Endometrial microvascular endothelial cells (primary cell): ENCODE measurements at regions not wholly inside any gene's neighbourhood (a gene's known extent, or its start where the extent isn't known, plus 50 kb on each side); places are given as distances from the start of the nearest gene placed in this dataset.
"Not testable (repeated sequence)": the region's sequence is repeated elsewhere in the genome, so short reads cannot be mapped to it uniquely, and the experiment has no call there.

ENCODE experiments used
- in situ Hi-C: cut with HindIII; loops from 2 replicates; pipeline ENCODE4 v1.10.0; 2017; ENCODE audit warnings: low sequenced_read_pairs, low pct_unique_long_range_greater_than_20kb; ENCODE audit errors: inconsistent ontology term

DNA sequence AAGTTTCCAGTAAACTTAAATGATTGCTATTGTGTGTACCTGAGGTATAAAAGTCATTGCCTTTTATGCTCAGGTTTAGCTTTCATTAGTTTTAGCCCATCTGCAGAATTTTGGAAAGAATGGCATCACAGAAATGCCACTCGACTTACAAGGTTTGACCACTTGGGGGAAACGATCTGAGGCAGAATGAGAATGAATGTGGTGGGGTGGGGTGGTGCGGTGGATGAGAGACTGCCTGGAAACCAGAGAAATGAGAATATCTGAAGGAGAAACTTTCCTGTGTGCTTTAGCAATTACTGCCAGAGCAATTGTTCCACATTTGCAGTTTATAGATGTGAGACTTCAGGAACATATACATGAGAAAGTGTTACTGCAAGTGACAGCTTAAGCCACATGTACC, 225.4 kb upstream of the PDE3A start:
- in situ Hi-C loops = no loop called here

DNA sequence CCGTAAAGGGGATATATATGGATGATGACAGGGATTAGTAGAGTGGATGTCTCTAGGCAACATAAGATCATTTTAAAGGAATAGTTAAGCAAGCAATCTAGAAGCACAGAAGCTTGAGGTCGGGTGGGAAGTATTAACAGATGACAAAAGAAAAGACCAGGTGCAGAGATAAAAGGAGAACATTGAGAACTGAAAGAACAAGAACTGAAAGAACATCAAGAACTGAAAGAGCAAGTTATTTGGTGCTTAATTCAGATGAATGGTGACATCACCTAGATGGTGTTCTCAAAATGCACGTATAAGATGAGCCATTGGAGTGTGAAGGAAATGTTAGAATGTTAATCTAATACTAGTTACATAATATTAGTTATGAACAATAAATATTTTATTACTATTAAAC, 224.0 kb upstream of the PDE3A start:
- in situ Hi-C loops = no loop called here

- in situ Hi-C loops = no loop called here
Observed at GRCh38 chr12:20148241-20148640, 220.1 kb upstream of the PDE3A start.

DNA sequence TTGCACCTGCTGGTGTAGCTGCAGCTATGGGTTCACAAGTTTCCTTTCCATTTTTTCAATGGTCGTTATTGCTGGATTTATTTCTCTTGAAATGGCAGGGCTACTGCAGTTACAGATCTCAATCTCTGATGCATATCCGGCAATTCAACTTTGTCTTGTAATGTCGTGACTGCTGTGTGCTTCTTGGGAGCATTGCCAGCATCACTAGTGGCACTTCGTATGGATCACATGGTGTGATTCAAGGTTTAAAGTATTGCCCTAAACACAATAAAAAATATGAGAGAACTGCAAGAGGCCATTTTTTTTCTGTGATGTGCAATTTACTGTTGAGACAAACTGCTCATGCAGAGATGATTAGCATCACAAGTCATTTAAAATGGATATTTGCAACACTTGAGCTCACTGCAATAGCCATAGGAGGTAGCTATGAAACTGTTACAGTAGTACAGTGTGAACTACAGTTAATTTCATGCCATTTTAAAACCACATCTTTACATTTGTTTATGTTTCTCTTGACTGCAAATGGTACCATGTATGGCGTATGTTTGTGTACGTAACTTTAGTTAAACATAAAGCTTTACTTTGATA, 217.4 kb upstream of the PDE3A start:
- in situ Hi-C loops = no loop called here

GRCh38 chr12:20154052-20154451, 214.3 kb upstream of the PDE3A start:
- in situ Hi-C loops = no loop called here

DNA sequence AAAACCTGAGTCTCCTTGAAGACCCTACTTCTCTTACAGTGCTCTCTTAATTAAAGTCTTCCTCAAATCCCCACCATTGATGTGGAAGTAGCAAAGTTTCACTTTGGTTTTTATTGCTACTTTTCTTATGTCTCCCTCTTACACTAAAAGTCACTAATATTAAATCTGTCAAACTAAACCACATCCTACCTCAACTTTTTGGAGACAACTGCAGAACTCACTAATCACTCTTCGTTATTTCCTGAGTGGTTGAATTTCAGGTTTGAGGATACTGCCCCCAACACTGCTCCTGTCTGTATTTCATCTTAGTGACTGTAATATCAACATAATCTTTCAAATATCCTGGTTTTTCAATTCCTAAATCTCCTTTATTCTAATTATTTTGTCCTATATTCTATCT, 213.0 kb upstream of the PDE3A start:
- in situ Hi-C loops = no loop called here

DNA sequence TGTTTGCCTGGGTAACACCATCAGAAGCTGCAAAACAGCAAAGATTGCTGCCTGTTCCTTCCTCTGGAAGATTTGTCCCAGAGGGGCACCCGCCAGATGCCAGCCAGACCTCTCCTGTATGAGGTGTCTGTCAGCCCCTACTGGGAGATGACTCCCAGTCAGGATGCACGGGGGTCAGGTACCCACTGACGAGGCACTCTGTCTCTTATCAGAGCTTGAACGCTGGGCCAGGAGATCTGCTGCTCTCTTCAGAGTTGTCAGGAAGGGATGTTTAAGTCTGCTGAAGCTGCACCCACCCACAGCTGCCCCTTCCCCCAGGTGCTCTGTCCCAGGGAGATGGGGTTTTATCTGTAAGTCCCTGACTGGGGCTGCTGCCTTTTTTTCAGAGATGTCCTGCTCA, 207.4 kb upstream of the PDE3A start:
- in situ Hi-C loops = not testable (repeated sequence)

- in situ Hi-C loops = no loop called here
Observed at GRCh38 chr12:20174528-20175175, 193.7 kb upstream of the PDE3A start.

- in situ Hi-C loops = no loop called here
Observed at GRCh38 chr12:20175704-20176388, 192.5 kb upstream of the PDE3A start.

DNA sequence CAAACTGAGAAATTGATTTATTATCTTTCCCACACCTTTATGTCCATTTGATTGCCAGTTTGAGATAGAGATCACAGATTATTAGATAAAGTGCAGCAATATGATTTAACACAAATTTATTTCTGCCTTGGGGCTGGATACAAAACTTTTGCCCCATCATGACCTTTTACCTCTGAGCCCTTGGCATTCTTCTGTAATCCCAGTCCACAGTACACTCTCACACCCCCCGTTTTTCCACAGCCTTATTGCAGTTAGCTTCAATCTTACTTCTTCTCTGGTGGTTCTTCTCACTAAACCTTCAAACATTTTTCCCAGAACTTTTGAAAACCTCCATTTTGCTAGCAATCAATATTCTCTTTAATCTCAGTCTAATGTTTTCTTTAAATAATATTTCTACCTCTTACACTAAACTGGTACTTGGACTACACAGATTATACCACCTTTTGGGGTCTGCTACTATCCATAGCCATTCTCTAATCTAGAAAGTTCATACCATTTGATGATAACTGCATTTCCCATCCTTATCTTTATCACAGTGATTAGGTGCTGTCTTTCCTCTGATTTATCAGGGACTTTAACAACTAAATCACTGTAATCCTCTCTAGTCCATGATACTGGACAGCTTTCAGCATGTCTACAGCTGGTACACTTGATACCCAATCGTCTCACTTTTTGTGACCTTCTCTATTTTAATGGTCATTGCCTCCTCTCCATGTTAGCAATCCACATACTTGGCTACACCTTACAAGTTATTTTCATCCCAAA, 186.7 kb upstream of the PDE3A start:
- in situ Hi-C loops = no loop called here

DNA sequence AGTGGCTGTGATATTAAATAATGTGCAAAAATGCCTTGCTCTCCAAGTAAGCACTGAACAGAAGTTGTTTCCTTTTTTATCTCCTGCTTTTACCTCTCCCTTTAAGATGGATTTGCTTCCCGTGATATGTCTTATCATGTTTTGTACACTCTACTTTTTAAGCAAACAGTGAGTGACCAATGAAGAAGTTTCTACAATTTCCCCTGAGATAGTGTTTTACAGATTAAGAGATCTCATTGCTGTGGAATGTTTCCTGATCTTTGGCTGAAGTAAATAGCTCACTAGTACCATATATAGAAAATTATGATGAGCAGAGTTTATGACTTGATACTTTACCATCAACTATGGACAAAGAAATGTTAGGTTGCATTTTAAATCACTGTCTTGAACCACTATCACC, 184.8 kb upstream of the PDE3A start:
- in situ Hi-C loops = no loop called here

GRCh38 chr12:20184514-20184913, 183.8 kb upstream of the PDE3A start:
- in situ Hi-C loops = no loop called here

DNA sequence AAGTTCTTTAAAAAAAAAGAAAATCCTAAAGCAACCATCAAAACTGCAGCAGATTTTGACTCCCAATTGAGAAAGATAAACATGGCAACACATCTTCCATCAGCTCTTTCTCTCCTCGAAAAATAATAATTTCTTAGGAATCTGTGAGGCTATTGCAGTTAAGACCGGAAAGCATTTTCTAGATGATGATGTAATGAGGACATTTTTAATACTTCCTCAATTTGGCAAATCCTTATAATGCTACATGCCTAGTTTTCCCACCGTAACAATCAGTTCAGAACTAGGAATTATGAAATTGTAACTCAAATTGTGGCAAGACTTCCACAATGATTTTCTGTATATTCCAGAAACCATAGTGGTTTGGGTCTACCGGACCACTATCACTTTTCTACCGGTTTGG, 180.9 kb upstream of the PDE3A start:
- in situ Hi-C loops = no loop called here

GRCh38 chr12:20188930-20189653, 179.2 kb upstream of the PDE3A start:
- in situ Hi-C loops = no loop called here

GRCh38 chr12:20189767-20190166, 178.6 kb upstream of the PDE3A start:
- in situ Hi-C loops = no loop called here

GRCh38 chr12:20194171-20194570, 174.2 kb upstream of the PDE3A start:
- in situ Hi-C loops = no loop called here

- in situ Hi-C loops = no loop called here
Observed at GRCh38 chr12:20196767-20197166, 171.6 kb upstream of the PDE3A start.

DNA sequence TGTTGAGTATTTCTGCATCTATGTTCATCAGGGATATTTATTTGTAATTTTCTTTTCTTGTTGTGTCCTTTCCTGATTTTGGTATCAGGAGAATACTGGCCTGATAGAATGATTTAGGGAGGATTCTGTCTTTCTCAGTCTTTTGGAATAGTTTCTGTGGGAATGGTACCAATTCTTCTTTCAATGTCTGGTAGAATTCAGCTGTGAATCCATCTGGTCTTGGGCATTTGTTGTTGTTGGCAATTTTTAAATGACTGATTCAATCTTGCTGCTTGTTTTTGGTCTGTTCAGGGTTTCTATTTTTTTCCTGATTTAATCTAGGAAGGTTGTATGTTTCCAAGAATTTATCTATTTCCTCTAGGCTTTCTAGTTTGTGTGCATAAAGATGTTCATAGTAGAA, 170.9 kb upstream of the PDE3A start:
- in situ Hi-C loops = no loop called here

- in situ Hi-C loops = no loop called here
Observed at GRCh38 chr12:20199780-20200179, 168.6 kb upstream of the PDE3A start.
